G401.6 (cell line): ENCODE measurements at regions not wholly inside any gene's neighbourhood (a gene's known extent, or its start where the extent isn't known, plus 50 kb on each side); places are given as distances from the start of the nearest gene placed in this dataset.

ENCODE experiments used
- FAIRE-seq: peaks from 2 replicates; lab custom pipeline; 2012; peaks lifted over from hg19 to GRCh38; lab: Jason Lieb, UNC

DNA sequence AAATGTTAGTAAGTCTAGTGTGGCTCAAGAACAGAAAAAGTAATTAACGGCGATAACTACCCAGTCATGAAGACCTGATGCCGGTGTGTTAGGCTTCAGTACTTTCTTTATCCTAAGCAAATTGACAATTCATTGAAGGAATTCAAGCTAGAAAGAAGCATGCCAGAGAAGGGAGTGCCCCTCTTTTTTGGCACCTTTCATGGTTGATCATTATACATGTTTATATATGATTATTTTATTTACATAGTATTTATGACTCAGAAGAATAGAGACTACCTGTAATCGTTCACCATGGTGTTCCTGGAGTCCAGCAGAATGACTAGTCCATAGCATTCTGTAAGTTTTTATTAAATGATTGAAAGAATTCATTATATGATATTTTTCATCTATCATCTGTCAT is 548.3 kb upstream of the SLIT2 start:
- FAIRE-seq, result no peak

DNA sequence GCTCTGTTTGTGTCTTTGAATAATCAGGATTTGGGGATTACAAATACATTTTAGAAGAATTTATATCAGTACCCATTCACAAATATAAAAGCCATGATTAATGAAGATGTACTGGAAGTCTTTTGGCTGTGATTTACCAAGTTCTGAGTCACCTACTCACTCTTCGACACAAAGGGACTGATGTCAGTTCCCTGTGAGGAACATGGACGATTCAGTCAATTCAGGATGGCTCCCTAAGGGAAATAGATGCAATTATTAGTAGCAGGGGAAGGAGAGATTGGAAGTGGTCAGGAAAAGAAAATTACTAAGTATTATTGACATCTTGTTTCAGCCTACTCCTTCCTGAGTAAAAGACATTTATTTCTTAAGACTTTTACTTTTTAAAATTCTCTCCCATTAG is 550.7 kb upstream of the SLIT2 start:
- FAIRE-seq, result no peak

DNA sequence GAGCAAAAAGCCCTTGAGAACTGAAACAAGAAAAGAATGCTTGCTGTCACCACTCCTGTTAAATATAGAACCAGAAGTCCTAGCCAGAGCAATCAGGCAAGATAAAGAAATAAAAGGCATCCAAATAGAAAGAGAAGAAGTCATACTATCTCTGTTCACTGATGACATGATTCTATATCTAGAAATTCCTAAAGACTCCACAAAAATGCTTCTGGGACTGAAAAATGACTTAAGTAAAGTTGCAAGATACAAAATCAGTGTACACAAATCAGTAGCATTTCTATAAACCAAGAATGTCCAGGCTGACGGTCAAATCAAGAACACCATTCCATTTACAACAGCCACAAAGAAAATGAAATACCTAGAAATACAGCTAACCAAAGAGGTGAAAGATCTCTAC is 552.7 kb upstream of the SLIT2 start:
- FAIRE-seq, result no peak

DNA sequence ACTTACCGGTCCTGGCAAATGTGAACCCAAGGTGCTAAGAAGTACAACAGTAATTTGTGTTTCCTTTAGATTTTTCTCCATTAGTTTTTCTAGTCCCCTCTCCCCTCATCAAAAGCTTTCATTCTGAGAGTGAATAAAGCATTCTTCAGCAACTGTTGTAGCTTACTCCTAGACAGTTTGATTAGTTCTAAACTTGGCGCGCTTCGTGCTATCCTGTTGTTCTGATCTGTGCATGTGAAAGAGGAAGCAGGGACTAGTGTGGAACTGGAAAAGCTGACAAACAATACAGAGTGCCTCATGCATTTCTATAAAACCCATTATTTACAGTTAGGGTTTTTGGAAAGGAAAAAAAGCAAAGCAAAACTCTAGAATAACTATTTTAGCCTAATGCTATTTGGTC is 556.9 kb upstream of the SLIT2 start:
- FAIRE-seq, result no peak

DNA sequence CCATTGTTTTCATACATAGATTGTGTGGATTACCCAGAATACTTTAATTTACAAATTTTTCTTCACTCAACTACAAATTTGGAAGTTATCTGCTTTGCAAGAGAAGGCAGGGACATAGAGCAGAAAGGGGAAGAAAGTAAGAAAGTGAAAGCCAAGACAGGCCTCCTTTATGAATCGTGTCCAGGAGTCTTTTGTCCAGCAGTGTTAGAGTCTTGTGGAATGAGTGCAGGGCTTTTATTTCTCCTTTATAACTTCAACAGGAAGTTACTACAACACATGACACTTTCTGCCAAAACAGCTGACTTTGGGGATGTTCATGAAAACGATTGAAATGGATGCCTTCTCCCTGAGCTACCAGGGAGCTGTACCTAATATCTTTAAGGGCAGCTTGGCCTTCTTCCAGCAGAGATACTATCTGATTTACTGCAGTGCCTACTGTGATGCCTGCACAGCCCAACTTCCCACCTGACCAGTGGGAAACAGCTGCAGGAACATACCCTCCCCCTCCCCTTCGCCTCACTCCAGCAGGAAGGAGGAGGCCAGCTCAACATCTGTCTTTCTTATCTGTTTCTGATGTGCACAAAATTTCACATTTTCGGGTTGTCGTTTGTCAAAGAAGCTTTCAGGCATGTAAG is 557.7 kb upstream of the SLIT2 start:
- FAIRE-seq, result no peak

DNA sequence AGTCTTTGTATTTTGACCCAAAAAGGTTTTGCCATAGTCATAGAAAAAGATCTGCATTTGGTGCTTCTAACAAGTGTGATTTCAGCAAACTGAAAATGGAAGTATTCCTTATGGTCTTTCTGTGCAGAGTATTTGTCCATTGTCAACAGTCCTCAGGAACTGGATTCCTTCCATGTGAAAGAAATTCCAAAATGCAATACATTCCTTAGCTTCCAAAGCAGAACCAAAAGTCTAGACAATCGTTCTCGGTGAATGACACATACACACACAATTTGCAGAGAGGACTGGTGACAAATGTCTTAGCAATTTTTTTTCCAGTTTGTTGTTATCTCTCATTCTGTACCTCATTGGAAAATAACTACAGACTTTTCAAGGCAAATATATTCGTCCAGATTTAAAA is 562.2 kb upstream of the SLIT2 start:
- no peak for FAIRE-seq

DNA sequence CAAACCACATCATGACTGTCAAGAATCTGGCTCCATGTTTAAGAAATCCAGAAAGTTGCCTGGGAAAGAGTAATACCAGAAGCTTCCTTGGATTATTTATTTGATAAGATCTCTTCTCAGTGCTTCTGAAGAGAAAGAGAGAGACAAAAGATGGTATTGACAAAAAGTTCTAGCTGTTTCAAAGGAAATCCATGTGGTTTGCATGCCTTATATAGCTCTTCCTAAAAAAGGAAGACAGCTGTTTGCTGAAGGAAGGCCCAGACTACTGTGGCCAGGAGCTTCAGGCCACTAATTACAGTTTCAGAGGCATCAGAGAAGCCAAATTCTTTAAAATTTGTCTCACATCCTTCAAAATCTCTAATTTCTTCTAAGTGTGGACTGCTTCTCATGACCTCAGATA is 565.2 kb upstream of the SLIT2 start:
- no peak for FAIRE-seq

DNA sequence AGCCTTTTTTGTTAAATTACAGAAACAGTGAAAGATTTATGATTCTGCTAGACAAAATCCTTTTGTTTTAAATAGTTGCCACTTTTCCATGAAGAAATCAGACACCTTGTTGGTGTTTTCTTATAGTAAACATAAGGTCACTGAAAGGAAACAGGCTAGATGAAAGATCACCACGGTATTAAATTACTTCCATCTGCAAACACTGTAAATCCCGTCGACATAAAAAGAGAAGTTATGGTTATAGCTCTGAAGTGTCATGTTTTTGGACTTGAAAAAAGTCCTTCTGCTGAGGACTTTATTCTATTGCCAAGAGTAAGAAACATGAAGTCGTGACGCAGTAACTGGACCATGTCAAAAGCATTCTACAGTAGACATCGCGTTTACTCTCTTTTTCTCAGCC is 567.6 kb upstream of the SLIT2 start:
- no peak for FAIRE-seq

DNA sequence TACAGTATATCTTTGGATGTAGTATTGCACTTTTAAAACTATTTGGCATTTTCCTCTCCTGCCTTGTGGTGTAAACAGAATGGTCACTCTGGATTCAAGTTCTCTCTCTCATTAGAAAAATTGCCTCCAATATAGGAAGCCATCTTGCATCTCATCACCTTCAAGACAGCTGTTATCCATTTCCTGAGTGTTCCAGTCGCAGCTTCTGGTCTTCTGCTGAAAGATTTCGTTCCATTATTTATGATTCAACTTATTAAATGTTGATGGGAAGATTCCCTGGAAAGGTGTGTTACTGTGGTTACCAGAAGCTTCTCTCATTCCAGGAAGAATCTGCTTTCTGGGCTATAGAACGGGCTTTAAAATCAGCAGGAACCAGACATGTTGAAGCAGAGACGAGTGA is 568.3 kb upstream of the SLIT2 start:
- no peak for FAIRE-seq

DNA sequence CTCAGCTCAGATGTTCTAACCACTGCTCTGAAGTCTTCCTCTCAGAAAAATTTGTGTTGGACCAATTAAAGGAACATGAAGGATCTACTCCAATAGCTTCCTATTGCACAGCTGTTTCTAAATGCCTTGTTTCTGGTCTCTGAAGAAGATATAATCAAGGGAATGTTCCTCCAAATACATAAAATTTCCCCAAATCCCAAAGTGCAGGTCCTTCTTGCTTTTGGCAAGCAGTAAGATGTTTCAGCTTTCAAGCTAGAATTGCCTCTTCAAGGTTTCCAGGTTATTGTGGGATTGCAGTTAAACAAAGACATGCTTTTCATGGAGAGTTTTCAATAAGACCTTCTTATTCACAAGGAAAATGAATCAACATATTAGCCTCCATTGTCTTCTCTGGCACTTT is 574.5 kb upstream of the SLIT2 start:
- FAIRE-seq, result no peak

DNA sequence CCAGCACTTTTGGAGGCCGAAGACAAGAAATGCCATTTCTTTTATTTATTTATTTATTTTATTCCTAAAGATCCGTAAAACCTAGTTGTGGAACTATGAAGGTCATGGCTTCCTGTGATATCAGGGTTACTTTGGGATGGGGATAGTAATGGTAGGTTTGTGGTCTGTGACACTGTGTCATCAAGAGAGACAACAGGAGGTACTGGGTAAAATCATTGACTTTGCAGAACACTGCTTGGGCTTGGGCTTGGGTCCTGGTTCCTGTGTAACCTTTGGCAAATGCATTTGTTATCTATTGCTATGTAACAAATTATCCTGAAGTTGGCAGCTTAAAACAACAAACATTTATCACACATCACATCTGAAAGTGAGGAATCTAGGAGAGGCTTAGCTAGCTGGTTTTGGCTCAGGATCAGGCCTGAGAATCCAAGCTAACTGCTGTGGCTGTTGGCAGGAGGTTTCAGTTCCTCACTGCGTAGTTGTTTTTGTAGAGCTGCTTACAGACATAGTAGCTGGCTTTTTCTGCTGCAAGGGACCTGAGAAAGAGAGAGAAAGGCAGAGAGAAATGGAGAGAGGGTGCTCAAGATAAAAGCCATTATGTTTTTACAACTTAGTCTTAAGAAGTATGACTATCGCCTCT is 576.4 kb upstream of the SLIT2 start:
- FAIRE-seq, result no peak

DNA sequence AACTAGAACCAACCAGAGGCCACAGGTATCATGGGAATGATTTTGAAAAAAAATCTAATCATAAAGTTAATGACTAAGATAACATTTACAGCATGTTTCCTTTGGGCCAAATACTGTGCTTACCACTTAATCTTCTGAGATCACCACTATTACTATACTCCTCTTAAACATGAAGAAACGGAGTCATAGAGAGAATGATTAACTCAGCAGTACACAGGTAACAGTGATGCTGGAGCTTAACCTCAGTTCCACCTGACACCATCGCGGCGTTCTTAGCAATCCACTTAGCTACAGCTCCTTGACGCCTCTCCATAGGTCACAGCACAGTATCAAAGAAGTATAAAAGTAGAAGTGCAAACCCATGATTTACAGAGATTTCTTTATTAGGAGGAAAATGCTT is 592.6 kb upstream of the SLIT2 start:
- no peak for FAIRE-seq

DNA sequence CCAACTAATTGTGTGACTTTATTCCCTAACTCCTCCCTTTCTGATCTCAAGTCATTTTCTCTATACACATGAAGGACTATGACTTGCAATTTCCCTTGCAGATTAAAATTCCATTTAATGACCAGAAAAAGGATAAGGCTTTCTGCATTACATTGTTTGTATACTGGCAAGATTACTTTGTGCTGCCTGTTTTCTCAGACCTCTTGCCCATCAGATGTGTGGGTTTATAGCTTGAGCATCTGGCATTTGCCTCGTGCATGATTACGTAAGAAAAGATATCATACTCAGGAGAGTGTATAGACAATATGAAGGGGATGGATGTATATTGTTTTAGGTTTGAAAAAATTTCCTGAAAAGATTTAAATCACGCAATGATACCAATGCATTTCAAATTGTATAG is 593.8 kb upstream of the SLIT2 start:
- no peak for FAIRE-seq

DNA sequence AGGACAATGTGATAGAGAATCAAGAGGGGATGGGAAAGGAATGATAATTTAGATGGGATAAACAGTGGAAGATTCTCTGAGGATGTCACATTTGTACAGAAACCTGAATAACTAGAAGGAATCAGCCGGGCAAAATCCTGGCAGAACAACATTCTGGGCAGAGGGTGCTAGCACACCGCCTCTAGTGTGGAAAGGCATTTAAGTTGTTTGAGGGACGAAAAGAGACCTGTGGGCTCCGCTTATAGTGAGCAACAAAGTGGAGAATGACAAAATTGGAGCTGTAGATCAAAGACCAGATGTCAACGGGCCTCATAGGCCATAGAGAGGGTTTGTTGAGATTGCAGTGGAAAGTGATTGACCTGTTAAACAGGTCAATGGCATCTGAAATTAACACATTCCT is 596.0 kb upstream of the SLIT2 start:
- FAIRE-seq, result no peak

DNA sequence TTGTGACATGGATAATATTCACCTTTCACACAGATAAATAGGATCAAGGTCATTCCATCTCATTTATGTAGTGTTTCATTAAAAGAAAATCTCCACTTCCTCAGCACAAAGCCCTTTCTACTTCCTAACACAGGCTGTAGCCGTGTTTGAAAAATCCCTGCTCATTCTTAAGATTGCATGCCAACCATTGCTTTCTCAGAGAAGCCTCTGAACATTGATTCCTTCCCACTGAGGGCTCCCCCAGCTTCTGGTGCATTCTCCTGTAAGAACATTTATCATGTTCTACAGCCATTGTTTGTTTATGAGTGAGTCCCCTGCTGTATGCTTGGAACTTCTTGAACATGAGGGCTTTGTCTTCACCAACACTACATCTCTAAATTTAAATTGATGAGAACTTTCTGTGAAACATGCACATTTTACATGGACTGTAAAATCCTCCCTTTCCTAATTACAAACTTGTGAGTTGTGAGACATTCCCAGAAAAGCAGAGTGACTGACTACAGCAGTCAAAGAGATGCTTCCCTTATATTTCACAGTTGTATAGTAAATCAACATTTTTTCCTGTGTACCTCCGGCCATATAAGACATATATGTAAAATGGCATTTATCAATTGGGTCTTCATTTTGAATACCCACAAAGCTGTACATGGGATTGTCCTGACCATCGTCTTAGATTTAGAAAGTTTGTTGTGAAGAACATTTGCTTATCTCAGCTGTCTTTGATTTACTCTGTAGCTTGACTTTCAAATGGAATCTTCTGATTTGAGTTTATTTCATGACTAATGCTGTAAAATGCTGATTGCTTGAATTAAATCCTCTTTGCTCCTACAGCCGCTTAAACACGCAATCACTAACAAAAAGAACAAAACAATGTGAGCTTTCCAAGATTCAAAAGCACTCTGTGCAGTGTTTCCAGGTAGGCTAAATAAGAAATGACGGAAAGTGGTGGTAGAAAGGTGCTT is 600.5 kb upstream of the SLIT2 start:
- no peak for FAIRE-seq

DNA sequence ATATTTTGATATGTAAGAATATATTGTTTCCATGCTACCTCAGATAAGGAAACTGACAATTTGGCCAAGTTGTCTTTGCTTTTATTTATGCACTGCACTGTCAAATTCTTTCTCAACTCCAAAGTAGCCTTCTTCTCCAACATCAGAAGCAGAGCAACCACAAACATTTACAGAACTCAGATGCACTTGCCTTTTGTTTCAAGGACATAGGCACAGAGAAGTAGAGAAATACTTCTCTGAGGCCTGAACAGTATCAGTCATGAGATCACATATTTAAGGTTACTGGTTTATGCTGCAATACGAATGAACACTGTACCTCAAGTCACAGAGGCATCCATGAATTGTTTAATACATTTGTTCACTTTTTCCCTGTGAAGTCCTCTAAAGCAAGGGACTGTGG is 606.1 kb upstream of the SLIT2 start:
- FAIRE-seq, result no peak

DNA sequence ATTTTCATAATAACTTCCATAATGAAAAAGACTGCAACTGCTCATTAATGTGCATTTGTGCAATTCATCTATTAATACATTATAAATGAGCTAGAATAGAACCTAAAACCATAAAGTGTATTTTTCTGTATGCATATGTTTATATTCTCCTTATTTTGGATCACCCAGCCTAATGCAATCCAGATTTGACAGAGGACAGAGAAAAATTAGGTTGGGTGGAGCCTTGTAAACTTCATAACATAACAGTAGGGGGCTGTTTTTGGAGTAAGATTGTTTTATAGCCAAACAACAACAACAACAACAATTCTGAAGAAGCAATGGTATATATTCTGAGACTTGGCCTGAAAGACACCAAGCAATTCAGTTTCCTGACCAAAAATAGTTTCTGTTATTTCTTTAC is 615.3 kb upstream of the SLIT2 start:
- FAIRE-seq, result no peak

DNA sequence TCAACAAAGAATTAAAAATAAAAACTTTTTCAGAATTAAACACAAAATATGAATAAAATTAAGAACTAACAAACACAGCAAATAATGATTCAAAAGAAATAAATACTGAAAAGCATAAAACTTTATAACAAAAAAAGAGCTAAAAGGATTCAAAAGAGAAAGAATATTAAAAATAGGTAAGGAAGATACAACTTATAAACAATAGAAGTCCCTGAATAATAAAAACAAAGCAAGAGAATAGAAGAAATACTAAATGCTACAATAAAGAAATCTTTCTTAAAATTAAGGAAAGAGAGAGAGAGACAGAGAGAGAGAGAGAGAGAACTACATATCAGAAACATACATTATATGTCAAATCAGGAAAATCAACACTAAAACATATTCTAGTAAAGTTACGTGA is 619.9 kb upstream of the SLIT2 start:
- FAIRE-seq, result peak; percentile 64

DNA sequence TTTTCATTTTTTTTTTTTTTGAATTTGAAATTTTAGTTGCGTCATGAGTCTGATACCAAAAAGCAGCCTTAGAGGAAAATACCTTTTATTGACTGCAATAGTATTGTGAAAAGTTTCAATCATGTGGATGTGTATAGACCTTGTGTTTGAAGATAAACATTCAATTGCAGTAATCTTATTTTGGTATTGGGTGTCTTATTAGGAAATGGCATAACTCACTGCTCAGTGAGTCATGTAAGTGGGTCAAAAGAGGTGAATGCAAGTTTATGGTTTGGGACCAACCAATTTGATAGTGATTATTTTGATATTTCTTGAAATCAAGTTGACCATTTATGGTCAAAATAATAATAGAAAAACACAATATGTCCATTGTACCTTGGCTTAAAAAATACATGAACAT is 627.8 kb upstream of the SLIT2 start:
- FAIRE-seq, result no peak

DNA sequence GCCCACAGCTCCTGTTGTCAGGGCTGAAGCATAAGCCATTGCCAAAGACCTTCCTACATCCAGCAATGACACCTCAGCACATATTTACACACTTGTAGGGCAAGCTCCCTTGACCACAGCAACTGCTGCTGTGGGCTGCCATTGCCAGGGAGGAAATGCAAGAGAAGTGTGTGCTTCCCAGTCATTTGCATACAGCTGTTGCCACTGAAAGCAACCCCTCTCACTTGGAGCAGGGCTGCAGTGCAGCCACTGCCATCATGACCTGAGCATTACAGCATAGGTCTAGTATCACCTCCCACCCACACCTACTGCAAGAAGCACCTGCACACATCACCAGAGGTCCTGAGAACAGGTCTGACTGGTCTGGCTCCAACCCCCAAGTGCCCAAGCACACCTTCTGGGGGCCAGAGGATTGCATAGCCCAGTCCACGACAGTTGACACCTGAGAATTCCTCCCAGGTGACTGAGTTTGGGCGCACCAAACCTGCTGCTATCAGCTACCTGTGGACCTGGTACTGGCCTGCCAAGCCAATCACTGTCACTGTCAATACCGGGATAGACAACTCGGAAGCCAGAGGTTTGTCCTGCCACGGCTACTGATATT is 636.5 kb upstream of the SLIT2 start:
- no peak for FAIRE-seq

DNA sequence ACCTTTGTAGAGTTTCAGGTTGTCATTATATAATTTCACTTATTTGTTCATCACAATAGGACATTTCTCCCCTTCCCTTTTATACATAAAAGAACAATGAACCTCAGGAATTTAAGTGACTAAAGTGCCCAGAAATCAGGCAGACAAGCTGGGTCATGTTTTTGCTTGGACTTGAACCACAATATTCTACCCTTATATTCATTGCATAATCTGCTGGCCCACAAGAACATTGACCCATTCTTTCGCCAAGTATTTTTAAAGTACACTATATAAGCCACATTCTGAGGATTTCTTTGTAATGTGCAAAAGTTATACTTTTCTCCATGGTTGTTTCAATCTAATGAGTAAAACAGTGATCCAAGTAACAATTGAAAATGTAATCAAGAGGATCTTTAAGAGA is 637.5 kb upstream of the SLIT2 start:
- no peak for FAIRE-seq

DNA sequence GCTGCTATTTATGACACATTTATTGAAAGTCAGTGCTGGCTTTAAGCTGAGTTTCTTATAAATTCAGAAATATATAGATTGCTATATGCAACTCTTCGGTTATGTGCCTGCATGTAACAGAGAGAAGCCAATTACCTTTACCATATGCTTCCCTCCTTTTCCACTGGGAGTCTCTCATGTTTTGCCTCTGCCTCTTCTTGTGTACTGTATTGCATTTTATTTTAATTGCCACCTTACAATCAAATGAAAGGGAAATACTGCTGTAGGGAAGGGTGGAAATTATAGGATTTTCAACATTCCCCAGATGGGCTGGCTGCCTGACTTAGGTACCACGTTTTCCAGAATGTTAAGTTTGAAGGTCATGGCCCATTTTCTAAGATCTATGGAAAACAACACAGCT is 655.4 kb upstream of the SLIT2 start:
- FAIRE-seq, result no peak

DNA sequence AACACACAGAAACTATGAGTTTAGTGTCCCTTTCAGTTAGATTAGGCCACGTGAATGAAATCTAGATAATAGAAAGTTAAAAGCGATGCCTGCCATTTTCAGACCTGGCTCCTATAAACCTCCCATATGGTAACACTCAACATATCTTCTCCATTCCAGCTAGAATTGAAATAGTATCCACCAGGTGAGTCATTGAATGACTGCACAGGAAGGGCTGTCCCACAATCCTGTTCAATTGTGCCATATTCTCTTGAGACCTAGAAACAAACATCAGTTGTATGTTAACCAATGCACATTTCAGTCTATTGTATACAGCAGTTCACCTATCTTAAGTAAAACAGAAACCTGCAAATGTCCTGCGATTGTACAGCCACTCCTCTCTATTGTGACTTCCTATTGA is 659.3 kb upstream of the SLIT2 start:
- FAIRE-seq, result no peak
